NCI-H2107 treated with DMSO at 0.1 percent for 48 hours (cell line): ENCODE measurements at regions not wholly inside any gene's neighbourhood (a gene's known extent, or its start where the extent isn't known, plus 50 kb on each side); places are given as distances from the start of the nearest gene placed in this dataset.
"Not testable (repeated sequence)": the region's sequence is repeated elsewhere in the genome, so short reads cannot be mapped to it uniquely, and the experiment has no call there.

ENCODE experiments used
- DNase-seq: peaks from one replicate; lab custom pipeline; 2025; ENCODE audit not compliant: unreplicated experiment; lab: John Stamatoyannopoulos, UW

DNA sequence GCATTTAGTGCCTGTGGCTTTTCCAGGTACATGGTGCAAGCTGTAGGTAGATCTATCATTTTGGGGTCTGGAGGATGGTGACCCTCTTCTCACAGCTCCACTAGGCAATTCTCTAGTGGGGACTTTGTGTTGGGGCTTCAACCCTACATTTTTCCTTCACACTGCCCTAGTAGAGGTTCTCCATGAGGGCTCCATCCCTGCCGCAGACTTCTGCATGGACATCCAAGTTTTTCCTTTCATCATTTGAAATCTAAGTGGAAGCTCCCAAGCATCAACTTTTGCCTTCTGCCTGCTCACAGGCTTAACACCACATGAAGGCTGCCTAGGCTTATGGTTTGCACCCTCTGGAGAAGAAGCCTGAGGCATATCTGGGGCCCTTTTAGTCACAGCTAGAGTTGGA, 492.7 kb downstream of the PIK3C3 start:
- DNase-seq = no peak

DNA sequence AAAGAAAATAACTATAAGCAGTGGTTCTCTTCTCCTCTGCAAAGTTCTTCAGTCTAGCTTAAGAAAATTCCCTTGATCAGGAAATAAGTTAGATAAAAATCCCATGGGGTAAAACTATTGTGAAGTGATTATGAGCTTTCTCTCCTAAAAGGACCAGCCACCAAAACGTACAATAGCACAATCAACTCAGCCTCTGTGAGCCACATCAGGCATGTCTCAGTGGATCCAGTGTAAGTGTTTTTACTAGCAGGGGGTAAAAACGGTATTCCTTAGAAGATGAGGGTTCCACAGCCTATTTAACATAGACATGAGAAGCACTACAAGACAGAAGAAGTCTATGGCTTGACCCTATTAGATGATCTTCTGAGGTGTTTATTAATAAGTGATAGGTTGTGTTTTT, 503.2 kb downstream of the PIK3C3 start:
- DNase-seq = no peak

DNA sequence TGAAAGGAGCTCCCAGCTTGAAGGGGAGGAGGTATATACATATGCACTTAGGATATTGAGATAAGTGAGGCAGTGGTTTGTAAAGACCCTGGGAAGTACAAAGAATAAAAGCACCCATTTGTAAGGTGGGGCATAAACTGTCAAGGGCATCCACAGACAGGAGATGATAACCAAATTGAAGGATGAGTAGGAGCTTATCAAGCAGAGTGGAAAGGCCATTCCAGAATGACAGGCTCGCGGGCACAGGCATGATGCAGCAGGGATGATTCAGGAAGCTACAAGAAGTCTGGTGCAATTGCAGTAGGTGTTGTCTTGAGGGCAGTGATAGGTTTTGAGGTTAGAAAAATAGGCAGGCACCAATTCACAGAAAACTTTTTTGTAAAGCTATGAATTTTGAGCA, 504.8 kb downstream of the PIK3C3 start:
- no peak for DNase-seq

DNA sequence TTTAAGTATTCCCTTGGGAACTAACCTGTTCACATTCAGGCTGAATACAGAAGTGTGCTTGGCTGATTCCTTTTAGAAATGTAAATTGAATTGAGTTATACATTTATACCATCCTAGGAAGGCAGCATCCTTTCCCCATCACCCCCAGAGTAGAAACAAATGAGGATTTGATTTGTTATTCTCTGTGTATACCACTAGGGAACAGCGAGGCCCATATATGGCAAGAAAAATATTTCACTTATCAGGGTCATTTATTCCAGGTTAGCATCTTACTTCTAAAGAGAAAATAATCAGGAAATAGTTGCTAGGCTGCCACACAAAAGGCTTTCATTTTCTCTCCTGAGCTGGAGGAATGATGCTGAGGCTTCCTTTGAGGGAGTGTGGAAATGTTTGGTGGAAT, 516.9 kb downstream of the PIK3C3 start:
- no peak for DNase-seq

DNA sequence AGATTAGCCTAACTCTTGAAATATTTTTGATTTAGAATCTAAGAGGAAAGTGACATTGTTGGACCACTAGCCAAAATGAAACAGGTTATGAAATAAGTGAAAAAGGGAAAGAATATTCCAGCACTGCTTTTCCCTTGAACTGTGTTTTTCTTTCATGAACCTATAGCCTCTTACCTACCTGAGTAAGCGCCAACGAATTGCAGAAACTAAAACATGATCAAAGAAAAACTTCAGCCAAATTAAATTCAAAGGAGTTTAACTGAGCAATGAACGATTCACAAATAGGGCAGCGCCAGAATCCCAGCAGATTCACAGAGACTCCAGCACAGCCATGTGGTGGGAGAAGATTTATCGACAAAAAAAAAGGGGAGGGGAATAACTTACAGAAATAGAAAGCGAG, 518.6 kb downstream of the PIK3C3 start:
- DNase-seq = no peak

DNA sequence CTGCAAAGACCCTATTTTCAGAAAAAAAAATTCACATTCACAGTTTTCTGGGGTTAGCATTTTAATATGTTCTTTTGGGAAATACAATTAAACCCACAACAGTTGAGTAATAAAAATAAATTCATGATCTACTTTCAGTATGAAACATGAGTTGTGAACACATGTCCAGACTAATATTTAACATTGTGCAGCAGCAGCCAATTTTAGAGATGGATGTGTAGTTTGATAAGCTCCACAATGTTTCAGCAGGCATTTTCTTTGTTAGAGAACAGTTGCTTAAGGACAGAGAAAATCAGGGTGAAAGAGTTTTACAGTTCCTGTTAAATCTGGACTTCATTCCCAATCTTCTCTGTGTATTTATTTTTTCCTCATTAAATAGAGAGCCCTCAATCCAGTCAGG, 519.5 kb downstream of the PIK3C3 start:
- DNase-seq = no peak

DNA sequence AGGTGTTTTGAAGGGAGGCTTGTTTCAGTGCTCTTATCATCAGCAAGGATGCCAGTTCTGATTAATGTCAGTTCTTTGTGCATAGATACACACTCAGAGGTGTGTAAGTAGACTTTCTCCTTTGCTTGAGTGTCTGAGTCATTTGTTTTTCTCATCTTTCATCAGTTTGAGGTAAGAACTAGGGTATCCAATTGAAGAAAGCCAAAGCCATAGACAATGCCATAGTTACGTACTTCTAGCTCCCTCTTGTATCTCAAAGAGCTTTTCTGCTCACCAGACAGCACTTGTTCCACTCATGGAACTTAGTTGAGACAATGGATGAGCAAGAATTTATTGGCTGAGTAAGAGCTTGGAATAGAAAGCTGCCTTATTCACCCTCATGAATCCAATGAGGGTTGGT, 520.1 kb downstream of the PIK3C3 start:
- no peak for DNase-seq

DNA sequence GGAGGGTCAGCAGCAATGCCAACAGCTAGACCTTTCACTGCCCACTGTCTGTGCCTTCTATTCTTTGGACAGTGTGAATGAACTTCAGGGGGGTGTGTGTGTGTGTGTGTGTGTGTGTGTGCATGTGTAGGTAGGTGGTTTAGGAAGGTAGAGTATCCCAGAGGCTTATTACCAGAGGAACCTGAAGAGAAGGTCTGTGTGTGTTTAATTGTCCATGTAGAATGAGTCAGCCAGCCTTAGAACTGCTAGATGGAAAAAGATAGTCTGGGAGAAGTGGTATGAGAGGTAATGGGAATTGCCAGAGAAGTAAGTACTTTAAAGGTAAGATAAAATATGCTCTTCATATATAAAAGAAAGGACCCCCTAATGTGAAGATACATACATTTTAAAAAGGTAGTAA, 522.2 kb downstream of the PIK3C3 start:
- no peak for DNase-seq

DNA sequence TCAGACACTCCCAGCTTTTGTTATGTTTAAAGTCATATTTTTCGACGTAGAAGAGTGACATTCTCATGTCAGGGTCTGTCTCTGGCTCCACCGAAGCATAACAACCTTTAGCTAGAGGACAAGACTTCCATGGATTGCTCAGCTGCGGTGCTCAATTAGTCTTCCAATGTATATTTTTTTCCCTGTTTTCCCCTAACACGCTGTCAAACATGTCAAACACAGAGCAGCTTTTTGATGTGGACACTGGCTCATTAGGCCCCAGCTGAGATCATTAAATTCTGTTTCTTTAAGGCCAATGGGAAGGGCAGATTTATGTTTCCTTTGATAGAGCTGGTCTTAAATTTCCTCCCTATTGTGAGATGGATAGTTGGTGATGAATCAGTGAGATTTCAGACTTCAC, 525.4 kb downstream of the PIK3C3 start:
- DNase-seq = no peak

DNA sequence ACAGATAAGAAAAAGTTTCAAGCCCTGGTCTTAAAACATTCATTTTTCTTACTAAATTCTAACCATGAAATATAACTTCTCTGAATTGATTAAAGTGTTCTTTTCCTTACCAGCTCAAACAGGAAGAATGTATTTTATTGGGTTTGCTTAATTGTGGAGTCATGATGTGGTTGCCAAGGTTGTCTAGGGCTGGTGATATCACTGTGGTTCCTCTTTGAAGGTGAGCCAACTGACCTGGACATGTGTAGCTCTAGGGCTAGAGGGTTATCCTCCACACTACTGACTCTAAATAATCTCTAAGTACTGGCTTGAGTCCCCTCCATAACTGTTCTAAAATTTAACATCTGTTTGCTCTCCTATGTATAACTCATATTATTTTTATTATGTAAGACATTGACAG, 529.6 kb downstream of the PIK3C3 start:
- DNase-seq = no peak

DNA sequence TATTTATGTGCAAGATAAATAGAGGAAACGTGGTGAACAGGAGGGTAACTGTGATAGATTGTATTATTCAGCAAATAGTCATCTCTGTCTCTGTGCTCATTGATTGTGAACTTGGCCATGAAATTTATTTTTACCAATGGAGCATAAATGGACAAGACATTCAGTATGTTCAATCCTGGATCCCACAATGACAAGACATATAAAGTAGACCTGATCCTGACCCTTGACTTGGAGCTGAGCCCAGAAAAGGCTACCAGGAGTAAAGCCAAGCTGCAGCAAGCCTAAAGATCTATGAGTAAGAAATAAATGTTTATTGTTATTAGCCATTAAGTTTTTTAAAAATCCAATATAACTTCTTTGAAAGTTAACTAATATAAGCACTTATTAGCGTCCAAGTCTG, 531.2 kb downstream of the PIK3C3 start:
- DNase-seq = no peak

DNA sequence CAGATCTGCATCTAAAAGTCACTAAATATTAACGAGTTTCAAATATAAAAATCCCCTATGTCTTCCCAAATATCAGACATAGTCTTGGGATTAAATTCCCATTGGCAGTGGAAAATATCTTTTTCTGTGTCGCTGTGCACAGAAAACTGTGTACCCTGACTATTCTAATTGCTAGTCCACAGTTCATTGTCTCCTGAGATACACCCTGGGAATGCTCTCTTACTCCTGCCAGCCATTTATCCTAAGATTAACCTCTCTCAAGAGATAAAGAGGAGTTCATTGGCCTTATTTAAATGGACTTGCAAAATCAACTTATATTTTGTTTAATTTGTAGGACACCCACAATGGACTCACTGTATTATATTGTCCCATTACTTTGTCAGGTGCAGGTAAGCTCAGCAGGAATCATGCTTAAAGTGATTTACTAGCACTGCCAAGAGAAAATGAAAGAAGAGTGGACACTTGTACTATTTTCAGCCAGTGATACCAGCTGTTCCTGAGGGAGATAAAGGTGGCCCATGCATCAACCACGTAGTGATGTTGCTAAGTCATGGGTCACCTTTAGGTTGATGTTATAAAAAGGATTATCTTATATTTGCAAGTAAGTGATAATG, 553.8 kb downstream of the PIK3C3 start:
- no peak for DNase-seq

DNA sequence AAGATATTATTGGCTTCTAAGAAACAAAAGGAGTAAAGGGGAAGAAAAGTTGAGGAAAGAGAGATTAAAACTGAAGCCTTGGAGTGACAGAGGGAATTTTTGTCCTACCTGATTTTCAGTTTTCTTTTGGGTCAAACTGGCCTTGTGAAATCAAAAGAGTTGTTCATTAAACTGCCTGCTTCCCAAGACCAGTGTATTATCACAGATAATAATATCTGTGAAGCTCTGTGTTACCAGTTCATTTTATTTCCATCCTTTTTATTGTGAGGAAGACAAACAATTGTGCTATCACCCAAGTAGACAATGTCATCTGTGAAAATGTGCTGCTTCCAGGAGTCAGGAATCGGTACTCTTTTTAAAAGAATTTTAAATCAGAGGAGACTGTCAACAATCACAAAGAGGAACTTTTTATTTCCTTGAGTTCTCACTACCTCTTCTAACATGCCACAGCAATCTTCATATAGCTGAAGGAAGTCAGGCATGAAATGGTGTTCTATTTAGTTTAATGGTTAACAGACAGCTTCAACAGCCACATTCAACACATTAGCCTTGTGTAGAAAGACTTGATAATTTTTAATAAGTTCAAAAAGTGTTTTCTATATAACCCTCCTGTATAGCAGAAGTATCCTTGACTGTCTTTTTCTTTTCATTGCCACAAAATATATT, 554.8 kb downstream of the PIK3C3 start:
- no peak for DNase-seq

DNA sequence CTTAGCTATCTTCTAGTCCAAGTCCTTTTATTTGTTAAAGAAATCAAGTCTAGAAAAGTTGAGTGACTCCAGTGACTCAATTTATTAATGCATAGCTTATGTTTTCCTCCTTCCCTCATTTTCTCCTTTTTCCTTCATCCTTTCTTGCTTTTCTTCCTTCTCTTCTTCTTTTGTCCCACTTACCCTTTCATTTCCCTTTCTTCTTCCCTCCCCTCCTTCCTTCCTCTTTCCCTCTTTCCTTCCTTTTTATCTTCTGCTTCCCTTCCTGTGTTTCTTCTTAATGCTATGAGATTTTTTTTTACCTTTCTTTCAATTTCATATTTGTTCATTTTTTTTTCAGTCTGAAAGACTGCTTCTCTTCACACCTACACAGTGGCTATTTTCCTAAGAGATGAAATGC, 555.5 kb downstream of the PIK3C3 start:
- no peak for DNase-seq

DNA sequence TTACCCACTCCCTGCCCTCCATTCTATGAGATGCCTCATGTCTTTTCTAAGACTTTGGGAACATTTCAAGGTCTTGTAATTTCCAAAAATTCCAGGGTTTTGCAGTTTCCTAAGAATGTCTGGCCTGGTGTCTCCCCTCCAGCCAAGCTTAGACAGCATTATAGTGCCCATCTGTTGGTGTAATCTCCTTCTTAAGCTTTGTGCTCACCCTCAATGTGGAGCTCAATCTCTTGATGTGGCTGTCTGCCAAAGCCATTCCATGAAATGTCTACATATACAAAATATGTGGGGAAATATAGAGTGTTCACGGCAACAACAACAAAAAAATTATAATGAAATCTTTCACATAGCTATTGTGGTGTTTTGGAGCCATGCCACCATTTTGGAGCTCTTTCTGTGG, 558.4 kb downstream of the PIK3C3 start:
- DNase-seq = no peak

DNA sequence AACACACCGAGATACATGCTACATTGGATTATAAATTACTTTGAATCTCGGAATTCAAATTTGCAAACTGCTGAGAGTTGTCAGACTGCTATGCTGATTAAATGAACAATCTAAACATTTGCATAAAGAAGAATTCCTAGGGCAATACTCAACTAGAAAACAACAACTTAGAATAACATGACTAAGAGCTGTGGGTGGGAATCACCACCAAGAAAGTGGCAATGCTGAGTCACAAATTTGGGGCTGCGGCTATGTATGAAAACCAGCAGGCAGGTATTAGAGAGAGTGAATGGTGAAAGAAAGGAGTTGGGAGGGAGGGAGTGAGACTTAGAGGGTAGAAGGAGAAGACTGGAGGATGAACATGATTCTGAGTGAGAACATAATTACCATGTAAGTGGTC, 559.5 kb downstream of the PIK3C3 start:
- DNase-seq = no peak

DNA sequence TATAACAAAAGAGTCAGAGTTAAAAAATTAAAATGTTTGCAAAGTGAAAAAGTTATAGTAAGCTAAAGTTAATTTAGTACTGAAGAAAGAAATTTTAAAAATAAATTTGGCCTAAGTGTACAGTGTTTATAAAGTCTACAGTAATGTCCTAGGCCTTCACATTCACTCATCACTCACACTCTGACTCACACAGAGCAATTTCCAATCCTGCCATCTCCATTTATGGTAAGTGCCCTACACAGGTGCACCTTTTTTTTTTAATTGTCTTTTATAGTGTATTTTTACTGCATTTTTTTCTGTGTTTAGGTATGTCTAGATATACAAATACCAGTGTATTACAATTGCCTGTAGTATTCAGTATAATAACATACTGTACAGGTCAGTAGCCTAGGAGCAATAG, 562.9 kb downstream of the PIK3C3 start:
- no peak for DNase-seq

DNA sequence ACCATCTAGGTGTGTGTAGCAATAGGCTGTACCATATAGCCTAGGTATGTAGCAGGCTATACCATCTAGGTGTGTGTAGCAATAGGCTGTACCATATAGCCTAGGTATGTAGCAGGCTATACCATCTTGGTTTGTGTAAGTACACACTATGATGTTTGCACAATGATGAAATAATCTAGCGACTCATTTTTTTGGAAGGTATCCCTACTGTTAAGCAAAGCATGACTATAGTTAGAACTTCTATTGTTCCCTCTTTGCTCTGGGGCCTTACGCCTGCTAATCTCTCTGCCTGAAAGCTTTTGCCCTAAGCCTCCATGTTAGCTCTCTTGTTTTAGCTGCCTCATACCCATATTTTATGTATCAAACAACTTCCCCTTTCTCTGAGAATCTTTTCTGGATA, 563.3 kb downstream of the PIK3C3 start:
- not testable (repeated sequence) for DNase-seq

DNA sequence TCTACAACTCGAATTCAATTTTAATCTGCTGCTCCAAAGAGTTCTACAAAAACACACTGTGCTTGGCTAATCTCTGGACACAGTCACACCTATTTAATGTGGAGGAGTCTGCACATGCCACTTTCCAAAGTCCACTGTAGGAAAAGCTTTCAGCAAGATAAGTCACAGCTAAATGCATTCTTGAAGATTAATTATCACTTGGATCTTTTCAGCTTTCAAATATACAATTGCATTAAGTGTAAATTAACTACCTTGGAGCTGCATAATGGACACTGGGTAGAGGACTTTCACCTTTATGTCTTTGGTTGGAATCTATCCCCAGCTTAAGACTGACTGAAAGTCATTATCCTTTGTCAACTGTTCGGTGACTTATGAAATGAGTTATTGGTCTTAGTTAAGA, 565.1 kb downstream of the PIK3C3 start:
- no peak for DNase-seq

DNA sequence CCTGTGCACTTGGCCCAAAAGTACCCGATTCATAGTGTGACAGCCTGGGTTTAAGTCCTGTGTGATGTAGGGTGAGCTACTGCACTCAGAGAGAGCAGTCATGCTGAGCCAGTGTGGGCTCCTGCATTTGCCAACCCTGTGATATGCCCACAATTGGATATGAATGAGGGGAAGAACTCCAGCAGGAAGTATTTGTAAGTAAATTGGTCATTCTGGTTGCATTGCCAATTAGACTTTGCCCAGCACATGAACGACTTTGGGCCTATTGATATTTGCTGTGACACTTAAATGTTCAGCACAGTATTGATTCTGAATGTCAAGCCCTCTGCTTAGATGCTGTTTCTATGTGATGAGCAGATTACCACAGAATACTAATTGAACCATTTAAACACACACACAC, 570.9 kb downstream of the PIK3C3 start:
- DNase-seq = no peak

DNA sequence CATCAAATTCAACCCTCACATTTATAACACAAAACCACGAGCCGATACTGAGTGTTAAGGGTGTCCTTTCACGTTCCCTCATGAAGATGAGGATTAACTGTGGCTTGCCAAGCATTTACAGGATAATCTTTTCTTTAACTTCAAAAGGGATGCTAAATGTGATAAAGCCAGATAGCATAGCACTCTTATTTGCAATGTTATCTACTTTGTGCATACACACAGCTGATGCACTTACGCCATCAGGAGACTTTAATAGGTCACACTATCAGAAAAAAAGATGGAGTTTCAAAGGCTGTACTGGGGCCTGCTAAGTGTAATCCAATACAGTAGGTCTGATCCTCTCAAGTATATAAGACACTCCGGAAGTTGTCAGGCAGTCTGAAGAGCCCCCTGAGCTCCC, 572.7 kb downstream of the PIK3C3 start:
- DNase-seq = no peak

DNA sequence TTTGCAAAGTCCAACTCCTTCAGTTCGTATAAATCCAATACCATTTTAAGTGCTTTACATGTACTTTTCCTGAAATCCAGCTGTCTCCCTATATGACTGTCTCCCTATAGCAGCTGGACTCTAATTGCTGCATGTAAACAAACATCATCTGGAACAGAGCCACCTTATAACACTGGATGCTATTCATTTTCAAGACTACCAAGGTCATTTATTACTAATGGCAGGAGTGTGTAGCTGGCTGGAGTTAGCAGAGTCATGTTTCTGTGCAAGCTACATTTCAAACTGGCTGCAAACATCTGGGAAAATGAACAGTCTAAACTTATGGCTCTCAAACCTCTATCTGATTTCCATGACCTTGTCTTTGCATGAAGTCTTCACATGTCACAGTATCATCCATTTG, 575.2 kb downstream of the PIK3C3 start:
- DNase-seq = no peak

DNA sequence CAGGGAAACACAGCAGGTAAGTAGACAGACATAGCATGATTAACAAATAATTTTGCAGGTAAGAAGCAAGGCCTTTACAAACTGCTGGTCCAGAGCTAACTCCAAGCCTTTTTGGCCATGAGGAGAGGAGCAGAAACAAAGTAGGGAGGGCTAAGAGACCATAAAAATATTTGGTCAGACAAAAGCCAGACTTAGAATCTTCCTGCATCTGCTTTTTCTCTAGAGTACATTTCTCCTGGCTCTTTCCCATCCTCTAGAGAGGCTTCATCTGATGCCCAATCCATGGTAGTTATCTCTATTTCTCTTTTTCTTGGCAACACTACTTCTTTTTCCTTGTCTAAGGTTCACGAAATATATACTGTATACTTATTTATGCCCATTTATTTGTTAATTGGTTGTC, 577.1 kb downstream of the PIK3C3 start:
- DNase-seq = no peak
